Parathyroid adenoma (tissue), 2 donors: ENCODE measurements at regions not wholly inside any gene's neighbourhood (a gene's known extent, or its start where the extent isn't known, plus 50 kb on each side); places are given as distances from the start of the nearest gene placed in this dataset.

Source experiments
- H2AFZ ChIP-seq: fragments of 300-600 bp; sonication (generic); one replicate; pipeline ENCODE4 v1.7.0; 2017; ENCODE audit warnings: antibody characterized with exemption, mild to moderate bottlenecking
- H3K27ac ChIP-seq: fragments of 300-600 bp; sonication (generic); one replicate; pipeline ENCODE4 v1.7.0; 2017
- H3K27me3 ChIP-seq: fragments of 300-600 bp; sonication (generic); one replicate; pipeline ENCODE4 v1.7.0; 2017; ENCODE audit warnings: low read length; ENCODE audit not compliant: control insufficient read depth, insufficient read depth
- H3K36me3 ChIP-seq: fragments of 300-600 bp; sonication (generic); one replicate; pipeline ENCODE4 v1.7.0; 2017; ENCODE audit warnings: low read length; ENCODE audit not compliant: control insufficient read depth, insufficient read depth
- H3K4me1 ChIP-seq: fragments of 300-600 bp; sonication (generic); one replicate; pipeline ENCODE4 v1.7.0; 2017; ENCODE audit warnings: control low read depth
- H3K4me2 ChIP-seq: fragments of 300-600 bp; sonication (generic); one replicate; pipeline ENCODE4 v1.7.0; 2017; ENCODE audit warnings: low read length
- H3K4me3 ChIP-seq: fragments of 300-600 bp; sonication (generic); one replicate; pipeline ENCODE4 v1.7.0; 2017; ENCODE audit warnings: low read depth, low read length
- H3K79me2 ChIP-seq: fragments of 300-600 bp; sonication (generic); one replicate; pipeline ENCODE4 v1.7.0; 2017; ENCODE audit warnings: control low read depth
- H3K9ac ChIP-seq: fragments of 300-600 bp; sonication (generic); one replicate; pipeline ENCODE4 v1.7.0; 2017; ENCODE audit warnings: mild to moderate bottlenecking
- H3K9me3 ChIP-seq: fragments of 300-600 bp; sonication (generic); one replicate; pipeline ENCODE4 v1.7.0; 2017; ENCODE audit warnings: low read length; ENCODE audit not compliant: control insufficient read depth
- TF ChIP-seq, protein P1 (sequence below): fragments of 300-600 bp; sonication (generic); IDR thresholded peaks from one replicate; pipeline ENCODE4 v1.7.0; 2017; ENCODE audit warnings: antibody characterized with exemption, mild to moderate bottlenecking
- donor health status: primary hyperparathyroidism.

DNA sequence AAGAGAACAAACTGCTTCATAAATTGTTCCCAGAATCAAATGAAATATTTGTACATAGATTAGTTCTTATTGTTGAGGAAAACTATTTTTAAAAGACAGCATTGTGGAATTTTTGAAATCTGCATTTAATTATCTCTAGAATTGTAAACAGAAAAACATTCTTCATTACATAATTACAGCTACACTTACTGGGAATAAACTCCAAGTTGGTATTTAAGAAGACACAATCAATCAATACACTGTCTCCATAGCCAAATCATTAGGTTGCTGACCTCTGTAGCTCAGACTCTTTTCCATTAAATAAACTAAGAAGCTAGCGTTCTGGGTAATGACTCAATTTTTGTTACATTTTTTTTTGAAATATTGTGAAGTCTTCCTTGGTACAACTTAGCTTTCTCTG, 70.2 kb upstream of the PIEZO2 start:
- Histone ChIP-seq H3K4me1 (no peaks in the 10 kb centered on the region), H3K27me3 (no peaks in the 10 kb centered on the region), H3K36me3 (no peaks in the 10 kb centered on the region), H3K9me3 (no peaks in the 10 kb centered on the region), H2AFZ (no peak overlapping the region), H3K27ac (no peak overlapping the region), H3K9ac (no peak overlapping the region), H3K4me2 (no peak overlapping the region), H3K79me2 (no peaks in the 10 kb centered on the region), H3K4me3 (no peak overlapping the region)
- TF ChIP-seq, protein P1, sequence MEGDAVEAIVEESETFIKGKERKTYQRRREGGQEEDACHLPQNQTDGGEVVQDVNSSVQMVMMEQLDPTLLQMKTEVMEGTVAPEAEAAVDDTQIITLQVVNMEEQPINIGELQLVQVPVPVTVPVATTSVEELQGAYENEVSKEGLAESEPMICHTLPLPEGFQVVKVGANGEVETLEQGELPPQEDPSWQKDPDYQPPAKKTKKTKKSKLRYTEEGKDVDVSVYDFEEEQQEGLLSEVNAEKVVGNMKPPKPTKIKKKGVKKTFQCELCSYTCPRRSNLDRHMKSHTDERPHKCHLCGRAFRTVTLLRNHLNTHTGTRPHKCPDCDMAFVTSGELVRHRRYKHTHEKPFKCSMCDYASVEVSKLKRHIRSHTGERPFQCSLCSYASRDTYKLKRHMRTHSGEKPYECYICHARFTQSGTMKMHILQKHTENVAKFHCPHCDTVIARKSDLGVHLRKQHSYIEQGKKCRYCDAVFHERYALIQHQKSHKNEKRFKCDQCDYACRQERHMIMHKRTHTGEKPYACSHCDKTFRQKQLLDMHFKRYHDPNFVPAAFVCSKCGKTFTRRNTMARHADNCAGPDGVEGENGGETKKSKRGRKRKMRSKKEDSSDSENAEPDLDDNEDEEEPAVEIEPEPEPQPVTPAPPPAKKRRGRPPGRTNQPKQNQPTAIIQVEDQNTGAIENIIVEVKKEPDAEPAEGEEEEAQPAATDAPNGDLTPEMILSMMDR = no peak

- no peak overlapping the region for H3K27ac ChIP-seq
- no peaks in the 10 kb centered on the region for H3K79me2 ChIP-seq
- H2AFZ ChIP-seq = no peak overlapping the region
- H3K9me3 ChIP-seq = no peaks in the 10 kb centered on the region
- no peak overlapping the region for H3K4me3 ChIP-seq
- no peak overlapping the region for H3K4me2 ChIP-seq
- H3K36me3 ChIP-seq = no peaks in the 10 kb centered on the region
- H3K4me1 ChIP-seq = no peaks in the 10 kb centered on the region
- H3K9ac ChIP-seq = no peak overlapping the region
- H3K27me3 ChIP-seq = no peaks in the 10 kb centered on the region
- TF ChIP-seq, protein P1 = no peak
These were observed 65.8 kb upstream of the PIEZO2 start for GRCh38 chr18:11215216-11215615.

DNA sequence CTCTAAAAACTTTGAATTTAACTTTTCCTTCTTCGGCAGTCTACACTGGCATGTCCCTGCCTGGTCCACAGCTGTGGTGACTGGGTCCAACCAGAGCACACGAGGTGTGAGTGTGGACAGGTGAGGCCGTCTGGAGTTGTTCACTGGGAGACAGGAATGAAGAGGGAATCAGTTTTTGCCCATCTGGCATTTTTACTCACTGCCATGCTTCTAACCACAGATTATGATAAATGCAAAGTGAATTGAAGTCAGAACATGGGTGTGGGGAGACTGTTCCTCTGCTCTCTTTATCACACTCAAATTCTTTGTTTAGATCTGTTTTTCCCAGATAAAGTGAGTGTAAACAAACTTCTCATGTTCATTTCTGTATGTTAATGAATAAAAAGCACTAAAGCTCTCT, 54.7 kb upstream of the PIEZO2 start:
- no peaks in the 10 kb centered on the region for H3K9me3 ChIP-seq
- TF ChIP-seq, protein P1 = no peak

DNA sequence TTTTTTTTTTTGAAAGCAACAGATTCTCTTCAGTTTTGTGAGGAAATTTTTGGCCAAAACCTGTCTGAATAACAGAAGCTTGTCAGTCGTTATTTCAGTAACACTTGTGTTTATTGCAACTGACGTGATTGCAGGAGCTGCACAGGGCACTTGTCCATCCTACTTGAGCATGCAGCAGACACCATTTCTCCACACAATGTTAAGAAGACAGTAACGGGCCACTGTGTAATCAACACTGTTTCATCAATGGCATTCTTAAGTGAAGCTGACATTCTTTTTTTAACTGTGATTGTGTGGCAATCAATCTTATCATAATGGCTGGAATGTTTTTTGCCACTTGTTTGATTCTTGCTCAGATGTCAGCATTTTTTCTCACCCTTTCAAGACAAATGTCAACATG, 50.1 kb upstream of the PIEZO2 start:
- Histone ChIP-seq H3K79me2 (no peaks in the 10 kb centered on the region), H3K9me3 (no peaks in the 10 kb centered on the region), H3K4me2 (no peak overlapping the region), H2AFZ (no peak overlapping the region), H3K27ac (no peak overlapping the region), H3K4me3 (no peak overlapping the region), H3K9ac (no peak overlapping the region), H3K27me3 (no peaks in the 10 kb centered on the region), H3K36me3 (no peaks in the 10 kb centered on the region), H3K4me1 (no peaks in the 10 kb centered on the region)
- TF ChIP-seq, protein P1 = no peak

More for the DNA sequence above, 54.7 kb upstream of the PIEZO2 start:
- Histone ChIP-seq H3K79me2 (no peaks in the 10 kb centered on the region), H2AFZ (no peak overlapping the region), H3K4me2 (no peak overlapping the region), H3K4me3 (no peak overlapping the region), H3K36me3 (no peaks in the 10 kb centered on the region), H3K27me3 (no peaks in the 10 kb centered on the region), H3K9ac (no peak overlapping the region), H3K27ac (no peak overlapping the region), H3K4me1 (no peaks in the 10 kb centered on the region)
